Heart right ventricle (tissue), 16 donors: ENCODE measurements at regions not wholly inside any gene's neighbourhood (a gene's known extent, or its start where the extent isn't known, plus 50 kb on each side); places are given as distances from the start of the nearest gene placed in this dataset.
"Not testable (repeated sequence)": the region's sequence is repeated elsewhere in the genome, so short reads cannot be mapped to it uniquely, and the experiment has no call there.

Experiments
- ATAC-seq, 8 donors: fragments of 200-7000 bp; cut with Tn5 transposase; one replicate each; pipeline ENCODE4 v1.9.1; 2020; ENCODE audit warnings: mild to moderate bottlenecking in 8 of 8, moderate library complexity in 8 of 8, moderate number of reproducible peaks in 1 of 8
- DNase-seq, 2 donors: peaks; one replicate each; pipeline ENCODE4 v3.0.0-alpha.2; 2020
- H3K27ac ChIP-seq, 10 donors: fragments of 200-600 bp; sonication (generic) in 2 of 10; one replicate each; pipeline versions ENCODE4 v1.5.0 to v1.8.0; 2020 to 2022; ENCODE audit warnings: mild to moderate bottlenecking in 3 of 10
- H3K27me3 ChIP-seq, 7 donors: fragments of 200-600 bp; one replicate each; pipeline ENCODE4 v1.8.0; 2021 to 2022; ENCODE audit warnings: mild to moderate bottlenecking in 2 of 7
- H3K36me3 ChIP-seq, 9 donors: fragments of 200-600 bp; sonication (generic) in 1 of 9; one replicate each; pipeline versions ENCODE4 v1.5.0 to v1.8.0; 2020 to 2022; ENCODE audit warnings: mild to moderate bottlenecking in 2 of 9
- H3K4me1 ChIP-seq, 9 donors: fragments of 200-600 bp; sonication (generic) in 1 of 9; one replicate each; pipeline versions ENCODE4 v1.5.0 to v1.8.0; 2020 to 2022; ENCODE audit warnings: mild to moderate bottlenecking in 4 of 9
- H3K4me3 ChIP-seq, 10 donors: fragments of 200-600 bp; sonication (generic) in 2 of 10; one replicate each; pipeline versions ENCODE4 v1.5.0 to v1.8.0; 2020 to 2022; ENCODE audit warnings: mild to moderate bottlenecking in 7 of 10, moderate library complexity in 2 of 10
- H3K9me3 ChIP-seq, 11 donors: fragments of 200-600 bp in 10 of 11; sonication (generic) in 2 of 11; one replicate each; pipeline versions ENCODE4 v1.5.0 to v1.8.0; 2013 to 2022; ENCODE audit warnings: mild to moderate bottlenecking in 2 of 11, control low read depth in 1 of 11, moderate library complexity in 1 of 11
- WGBS, 2 donors: extraction: QIAGEN DNeasy Blood & Tissue Kit; methylation state at CpG; one replicate each; pipeline ENCODE4 v1.1.7; 2013; ENCODE audit warnings: inconsistent platforms in 1 of 2; 5-methylcytosine and 5-hydroxymethylcytosine counted together
- intact Hi-C, 10 donors: fragments of 100-400 bp; cut with DNase I; formaldehyde crosslinking; loops; one replicate each; pipeline versions ENCODE4 v1.11.1 to v1.14.2; 2022
- microRNA-seq, 2 donors: library from miRNA; unstranded; fragments of <30 nt; microRNA quantifications; one replicate each; pipeline ENCODE4 v1.2.0, GENCODE V29; 2021
- TF ChIP-seq, protein P1 (sequence below), 9 donors: fragments of 200-600 bp; sonication (generic) in 2 of 9; IDR thresholded peaks; one replicate each; pipeline versions ENCODE4 v1.5.0 to v1.8.0; 2021 to 2022; ENCODE audit warnings: antibody characterized with exemption in 9 of 9, mild to moderate bottlenecking in 5 of 9, moderate library complexity in 1 of 9
- donor health status: Arrhythmogenic right ventricular cardiomyopathy.
- donor health status: ischemic (EF 13 %, LVEDD 7.1; RV severe dilation, severe dysfunction).
- donor health status: healthy with polysubstance abuse.
- donor health status: DM: no; HTN: yes; CAD: no.
- donor health status: DM: no; HTN: no; CAD: no.
- donor health status: ischemic (EF 25% LVEDD 6.9; RV normal size, moderate dysfunction).
- donor health status: ischemic (EF 25% LVEDD 5.7; RV mildly dilated, moderate dysfunction).
- donor health status: healthy.
- donor health status: DM: yes; HTN: yes; CAD: no.
- donor health status: Ischemic cardiomyopathy.
- donor health status: ischemic (EF 35%, LVEDD 5.7; RV mildly dilated, moderate dysfunction).
- donor health status: nonischemic (EF 11% LVEDD 7.7; RV severe dilation, severe dysfunction).
- donor health status: DM: yes; HTN: yes; CAD: no.
- donor health status: PGD.
- donor health status: ischemic (EF 29% LVEDD 5.4; RV normal size, mild dysfunction).
- donor health status: nonischemic (EF 23%, LVEDD 6.1; RV moderate dilation, normal function).

GRCh38 chrX:108875548-108875947 is 139.2 kb upstream of the IRS4 start:
- Histone ChIP-seq H3K4me3 (no peak overlapping the region), H3K36me3 (no peaks in the 10 kb centered on the region), H3K27ac (no peak overlapping the region), H3K4me1 (no peaks in the 10 kb centered on the region), H3K27me3 (peaks cover 0 to 6% (median 0%) of the 10 kb centered on the region in 7 donors), H3K9me3 (peaks cover 0 to 4% (median 0%) of the 10 kb centered on the region in 11 donors)
- no peak for DNase-seq
- TF ChIP-seq, protein P1, sequence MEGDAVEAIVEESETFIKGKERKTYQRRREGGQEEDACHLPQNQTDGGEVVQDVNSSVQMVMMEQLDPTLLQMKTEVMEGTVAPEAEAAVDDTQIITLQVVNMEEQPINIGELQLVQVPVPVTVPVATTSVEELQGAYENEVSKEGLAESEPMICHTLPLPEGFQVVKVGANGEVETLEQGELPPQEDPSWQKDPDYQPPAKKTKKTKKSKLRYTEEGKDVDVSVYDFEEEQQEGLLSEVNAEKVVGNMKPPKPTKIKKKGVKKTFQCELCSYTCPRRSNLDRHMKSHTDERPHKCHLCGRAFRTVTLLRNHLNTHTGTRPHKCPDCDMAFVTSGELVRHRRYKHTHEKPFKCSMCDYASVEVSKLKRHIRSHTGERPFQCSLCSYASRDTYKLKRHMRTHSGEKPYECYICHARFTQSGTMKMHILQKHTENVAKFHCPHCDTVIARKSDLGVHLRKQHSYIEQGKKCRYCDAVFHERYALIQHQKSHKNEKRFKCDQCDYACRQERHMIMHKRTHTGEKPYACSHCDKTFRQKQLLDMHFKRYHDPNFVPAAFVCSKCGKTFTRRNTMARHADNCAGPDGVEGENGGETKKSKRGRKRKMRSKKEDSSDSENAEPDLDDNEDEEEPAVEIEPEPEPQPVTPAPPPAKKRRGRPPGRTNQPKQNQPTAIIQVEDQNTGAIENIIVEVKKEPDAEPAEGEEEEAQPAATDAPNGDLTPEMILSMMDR (IDR thresholded peaks at IDR 0.05): no peak
- intact Hi-C loops: no loop called here
- no peak for ATAC-seq

- intact Hi-C loops, H3K27ac ChIP-seq, H3K36me3 ChIP-seq, ATAC-seq, DNase-seq, H3K4me1 ChIP-seq, H3K27me3 ChIP-seq, H3K4me3 ChIP-seq: not testable (repeated sequence)
- WGBS, 2 donors: 79 to 92% methylated on average over 1 of the region's 1 CpG
- H3K9me3 ChIP-seq: peaks cover 0 to 11% (median 0%) of the 10 kb centered on the region in 11 donors
These were observed 106.7 kb upstream of the IRS4 start for GRCh38 chrX:108843039-108843438.

DNA sequence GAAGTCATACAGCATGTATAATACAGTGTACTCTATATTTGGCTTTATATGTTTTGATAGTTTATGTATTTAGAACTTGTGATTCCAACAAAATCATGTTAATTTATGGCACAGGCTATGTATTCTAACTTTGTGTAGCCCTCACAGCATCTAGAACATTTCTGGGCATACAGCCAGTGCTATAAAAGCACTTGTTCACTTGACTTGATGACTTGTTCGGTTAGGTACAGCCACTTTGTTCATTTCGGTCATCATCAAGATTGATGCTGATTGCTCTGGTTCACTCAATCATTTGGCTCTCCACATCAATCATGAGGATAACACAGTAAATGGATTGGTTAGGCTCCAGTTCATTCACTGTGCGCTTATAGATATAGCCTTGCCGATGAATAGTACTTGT is 97.6 kb upstream of the IRS4 start:
- no peak for ATAC-seq
- H3K4me1 ChIP-seq: no peaks in the 10 kb centered on the region
- TF ChIP-seq, protein P1 (IDR thresholded peaks at IDR 0.05): no peak
- no peaks in the 10 kb centered on the region for H3K9me3 ChIP-seq
- no peak for DNase-seq
- 44 to 80% methylated on average over 4 of the region's 4 CpGs for WGBS, 2 donors
- intact Hi-C loops: no loop called here
- no peak overlapping the region for H3K4me3 ChIP-seq
- no peak overlapping the region for H3K27ac ChIP-seq
- H3K27me3 ChIP-seq: peaks cover 0 to 4% (median 0%) of the 10 kb centered on the region in 7 donors
- no peaks in the 10 kb centered on the region for H3K36me3 ChIP-seq

- intact Hi-C loops: no loop called here
- no peaks in the 10 kb centered on the region for H3K4me1 ChIP-seq
- TF ChIP-seq, protein P1 (IDR thresholded peaks at IDR 0.05): no peak
- peaks cover 0 to 16% (median 0%) of the 10 kb centered on the region in 11 donors for H3K9me3 ChIP-seq
- ATAC-seq: no peak
- H3K36me3 ChIP-seq: no peaks in the 10 kb centered on the region
- no peak for DNase-seq
- no peak overlapping the region for H3K4me3 ChIP-seq
- no peaks in the 10 kb centered on the region for H3K27me3 ChIP-seq
- no peak overlapping the region for H3K27ac ChIP-seq
These were observed 75.5 kb upstream of the IRS4 start for GRCh38 chrX:108811891-108812290.

DNA sequence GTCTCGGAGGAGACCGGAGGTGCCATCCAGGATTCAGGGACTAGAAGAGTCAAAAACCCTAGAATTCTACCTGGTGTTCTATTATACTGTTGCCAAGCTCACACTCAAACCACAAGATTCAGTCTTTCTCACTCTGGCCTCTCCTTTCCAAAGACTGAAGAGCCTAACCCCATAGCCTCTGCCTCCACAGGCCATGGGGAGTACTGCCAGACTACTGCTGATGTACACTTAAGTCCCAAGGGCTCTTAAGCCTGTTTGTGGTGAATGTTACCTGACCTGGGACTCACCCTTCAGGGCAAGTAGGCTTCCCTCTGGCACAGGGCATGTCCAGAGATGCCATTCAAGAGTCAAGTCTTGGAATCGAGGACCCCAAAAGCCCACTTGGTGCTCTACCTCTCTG is 58.9 kb upstream of the IRS4 start:
- no peak overlapping the region for H3K27ac ChIP-seq
- no peaks in the 10 kb centered on the region for H3K36me3 ChIP-seq
- intact Hi-C loops: no loop called here
- TF ChIP-seq, protein P1 (IDR thresholded peaks at IDR 0.05): no peak
- H3K4me1 ChIP-seq: no peaks in the 10 kb centered on the region
- ATAC-seq (no peak), DNase-seq (no peak)
- 86 to 88% methylated on average over 3 of the region's 3 CpGs for WGBS, 2 donors
- no peaks in the 10 kb centered on the region for H3K27me3 ChIP-seq
- peaks cover 0 to 24% (median 0%) of the 10 kb centered on the region in 11 donors for H3K9me3 ChIP-seq
- no peak overlapping the region for H3K4me3 ChIP-seq

Small RNA genes in the stretch of these regions (microRNA-seq; reads per million reads assigned to microRNA genes)
- gene MIR6087: 0 to 0.51 reads per million in 2 donors
